ENCODE measurements at regions not wholly inside any gene's neighbourhood (a gene's known extent, or its start where the extent isn't known, plus 50 kb on each side); places are given as distances from the start of the nearest gene placed in this dataset.

- H3K36me3 ChIP-seq (ENCODE audit: control insufficient read depth in 5 of 5, insufficient read depth in 5 of 5, low read length in 5 of 5) = no peaks in the 10 kb centered on the region
- no peak overlapping the region for H3K27ac ChIP-seq (ENCODE audit: low read depth, low read length)
- H3K27me3 ChIP-seq (ENCODE audit: control insufficient read depth in 5 of 5, insufficient read depth in 4 of 5, low read length in 5 of 5) = no peaks in the 10 kb centered on the region
- peaks cover 0 to 9% (median 0%) of the 10 kb centered on the region in 5 donors for H3K4me1 ChIP-seq (ENCODE audit: control insufficient read depth in 5 of 5, insufficient read depth in 5 of 5, low read length in 5 of 5)
- peak overlapping the region in 1 of 5 donors; percentile 36 for H3K4me3 ChIP-seq (ENCODE audit: low read depth in 1 of 5, low read length in 5 of 5)
- no peaks in the 10 kb centered on the region for H3K9me3 ChIP-seq (ENCODE audit: control insufficient read depth in 5 of 5, low read length in 5 of 5)
- no peak overlapping the region for H3K9ac ChIP-seq (ENCODE audit: low read length in 5 of 5)
Measured at GRCh38 chr13:89900104-89900765, 1447.3 kb upstream of the MIR17HG start.

- no peaks in the 10 kb centered on the region for H3K27me3 ChIP-seq (ENCODE audit: control insufficient read depth in 5 of 5, insufficient read depth in 4 of 5, low read length in 5 of 5)
- no peak overlapping the region for H3K4me3 ChIP-seq (ENCODE audit: low read depth in 1 of 5, low read length in 5 of 5)
- no peaks in the 10 kb centered on the region for H3K36me3 ChIP-seq (ENCODE audit: control insufficient read depth in 5 of 5, insufficient read depth in 5 of 5, low read length in 5 of 5)
- no peak overlapping the region for H3K27ac ChIP-seq (ENCODE audit: low read depth, low read length)
- no peak overlapping the region for H3K9ac ChIP-seq (ENCODE audit: low read length in 5 of 5)
- no peaks in the 10 kb centered on the region for H3K9me3 ChIP-seq (ENCODE audit: control insufficient read depth in 5 of 5, low read length in 5 of 5)
- peaks cover 0 to 9% (median 0%) of the 10 kb centered on the region in 5 donors for H3K4me1 ChIP-seq (ENCODE audit: control insufficient read depth in 5 of 5, insufficient read depth in 5 of 5, low read length in 5 of 5)
Measured at GRCh38 chr13:89902223-89902622, 1445.3 kb upstream of the MIR17HG start.

- no peak overlapping the region for H3K9ac ChIP-seq (ENCODE audit: low read length in 5 of 5)
- H3K9me3 ChIP-seq (ENCODE audit: control insufficient read depth in 5 of 5, low read length in 5 of 5) = no peaks in the 10 kb centered on the region
- no peak overlapping the region for H3K27ac ChIP-seq (ENCODE audit: low read depth, low read length)
- no peaks in the 10 kb centered on the region for H3K27me3 ChIP-seq (ENCODE audit: control insufficient read depth in 5 of 5, insufficient read depth in 4 of 5, low read length in 5 of 5)
- H3K4me3 ChIP-seq (ENCODE audit: low read depth in 1 of 5, low read length in 5 of 5) = no peak overlapping the region
- no peaks in the 10 kb centered on the region for H3K36me3 ChIP-seq (ENCODE audit: control insufficient read depth in 5 of 5, insufficient read depth in 5 of 5, low read length in 5 of 5)
- peaks cover 0 to 9% (median 0%) of the 10 kb centered on the region in 5 donors for H3K4me1 ChIP-seq (ENCODE audit: control insufficient read depth in 5 of 5, insufficient read depth in 5 of 5, low read length in 5 of 5)
Measured at GRCh38 chr13:89903115-89903514, 1444.4 kb upstream of the MIR17HG start.

GRCh38 chr13:89910166-89910565 is 1437.3 kb upstream of the MIR17HG start:
- Histone ChIP-seq H3K27ac (ENCODE audit: low read depth, low read length) (no peak overlapping the region), H3K27me3 (ENCODE audit: control insufficient read depth in 5 of 5, insufficient read depth in 4 of 5, low read length in 5 of 5) (no peaks in the 10 kb centered on the region), H3K4me1 (ENCODE audit: control insufficient read depth in 5 of 5, insufficient read depth in 5 of 5, low read length in 5 of 5) (no peaks in the 10 kb centered on the region), H3K9ac (ENCODE audit: low read length in 5 of 5) (no peak overlapping the region), H3K9me3 (ENCODE audit: control insufficient read depth in 5 of 5, low read length in 5 of 5) (no peaks in the 10 kb centered on the region), H3K36me3 (ENCODE audit: control insufficient read depth in 5 of 5, insufficient read depth in 5 of 5, low read length in 5 of 5) (no peaks in the 10 kb centered on the region), H3K4me3 (ENCODE audit: low read depth in 1 of 5, low read length in 5 of 5) (no peak overlapping the region)

- Histone ChIP-seq H3K9ac (ENCODE audit: low read length in 5 of 5) (no peak overlapping the region), H3K27ac (ENCODE audit: low read depth, low read length) (no peak overlapping the region), H3K36me3 (ENCODE audit: control insufficient read depth in 5 of 5, insufficient read depth in 5 of 5, low read length in 5 of 5) (no peaks in the 10 kb centered on the region), H3K9me3 (ENCODE audit: control insufficient read depth in 5 of 5, low read length in 5 of 5) (no peaks in the 10 kb centered on the region), H3K4me3 (ENCODE audit: low read depth in 1 of 5, low read length in 5 of 5) (no peak overlapping the region), H3K4me1 (ENCODE audit: control insufficient read depth in 5 of 5, insufficient read depth in 5 of 5, low read length in 5 of 5) (no peaks in the 10 kb centered on the region), H3K27me3 (ENCODE audit: control insufficient read depth in 5 of 5, insufficient read depth in 4 of 5, low read length in 5 of 5) (no peaks in the 10 kb centered on the region)
Measured at GRCh38 chr13:89916551-89916950, 1430.9 kb upstream of the MIR17HG start.

- no peak overlapping the region for H3K4me3 ChIP-seq (ENCODE audit: low read depth in 1 of 5, low read length in 5 of 5)
- no peaks in the 10 kb centered on the region for H3K4me1 ChIP-seq (ENCODE audit: control insufficient read depth in 5 of 5, insufficient read depth in 5 of 5, low read length in 5 of 5)
- H3K9me3 ChIP-seq (ENCODE audit: control insufficient read depth in 5 of 5, low read length in 5 of 5) = no peaks in the 10 kb centered on the region
- no peak overlapping the region for H3K27ac ChIP-seq (ENCODE audit: low read depth, low read length)
- H3K36me3 ChIP-seq (ENCODE audit: control insufficient read depth in 5 of 5, insufficient read depth in 5 of 5, low read length in 5 of 5) = no peaks in the 10 kb centered on the region
- H3K27me3 ChIP-seq (ENCODE audit: control insufficient read depth in 5 of 5, insufficient read depth in 4 of 5, low read length in 5 of 5) = no peaks in the 10 kb centered on the region
- H3K9ac ChIP-seq (ENCODE audit: low read length in 5 of 5) = no peak overlapping the region
Measured at GRCh38 chr13:89920461-89920860, 1427.0 kb upstream of the MIR17HG start.

- Histone ChIP-seq H3K4me1 (ENCODE audit: control insufficient read depth in 5 of 5, insufficient read depth in 5 of 5, low read length in 5 of 5) (no peaks in the 10 kb centered on the region), H3K36me3 (ENCODE audit: control insufficient read depth in 5 of 5, insufficient read depth in 5 of 5, low read length in 5 of 5) (no peaks in the 10 kb centered on the region), H3K27ac (ENCODE audit: low read depth, low read length) (no peak overlapping the region), H3K9me3 (ENCODE audit: control insufficient read depth in 5 of 5, low read length in 5 of 5) (no peaks in the 10 kb centered on the region), H3K4me3 (ENCODE audit: low read depth in 1 of 5, low read length in 5 of 5) (no peak overlapping the region), H3K27me3 (ENCODE audit: control insufficient read depth in 5 of 5, insufficient read depth in 4 of 5, low read length in 5 of 5) (no peaks in the 10 kb centered on the region), H3K9ac (ENCODE audit: low read length in 5 of 5) (no peak overlapping the region)
Measured at GRCh38 chr13:89923052-89923451, 1424.4 kb upstream of the MIR17HG start.

GRCh38 chr13:89923736-89924135 is 1423.8 kb upstream of the MIR17HG start:
- Histone ChIP-seq H3K4me1 (ENCODE audit: control insufficient read depth in 5 of 5, insufficient read depth in 5 of 5, low read length in 5 of 5) (no peaks in the 10 kb centered on the region), H3K9me3 (ENCODE audit: control insufficient read depth in 5 of 5, low read length in 5 of 5) (no peaks in the 10 kb centered on the region), H3K4me3 (ENCODE audit: low read depth in 1 of 5, low read length in 5 of 5) (no peak overlapping the region), H3K9ac (ENCODE audit: low read length in 5 of 5) (no peak overlapping the region), H3K27ac (ENCODE audit: low read depth, low read length) (no peak overlapping the region), H3K36me3 (ENCODE audit: control insufficient read depth in 5 of 5, insufficient read depth in 5 of 5, low read length in 5 of 5) (no peaks in the 10 kb centered on the region), H3K27me3 (ENCODE audit: control insufficient read depth in 5 of 5, insufficient read depth in 4 of 5, low read length in 5 of 5) (no peaks in the 10 kb centered on the region)

GRCh38 chr13:89925107-89925506 is 1422.4 kb upstream of the MIR17HG start:
- H3K36me3 ChIP-seq (ENCODE audit: control insufficient read depth in 5 of 5, insufficient read depth in 5 of 5, low read length in 5 of 5) = no peaks in the 10 kb centered on the region
- no peaks in the 10 kb centered on the region for H3K4me1 ChIP-seq (ENCODE audit: control insufficient read depth in 5 of 5, insufficient read depth in 5 of 5, low read length in 5 of 5)
- no peaks in the 10 kb centered on the region for H3K27me3 ChIP-seq (ENCODE audit: control insufficient read depth in 5 of 5, insufficient read depth in 4 of 5, low read length in 5 of 5)
- H3K9me3 ChIP-seq (ENCODE audit: control insufficient read depth in 5 of 5, low read length in 5 of 5) = no peaks in the 10 kb centered on the region
- no peak overlapping the region for H3K27ac ChIP-seq (ENCODE audit: low read depth, low read length)
- no peak overlapping the region for H3K4me3 ChIP-seq (ENCODE audit: low read depth in 1 of 5, low read length in 5 of 5)
- H3K9ac ChIP-seq (ENCODE audit: low read length in 5 of 5) = no peak overlapping the region

GRCh38 chr13:89930861-89931260 is 1416.6 kb upstream of the MIR17HG start:
- H3K9ac ChIP-seq (ENCODE audit: low read length in 5 of 5) = no peak overlapping the region
- H3K4me1 ChIP-seq (ENCODE audit: control insufficient read depth in 5 of 5, insufficient read depth in 5 of 5, low read length in 5 of 5) = no peaks in the 10 kb centered on the region
- H3K9me3 ChIP-seq (ENCODE audit: control insufficient read depth in 5 of 5, low read length in 5 of 5) = no peaks in the 10 kb centered on the region
- no peaks in the 10 kb centered on the region for H3K27me3 ChIP-seq (ENCODE audit: control insufficient read depth in 5 of 5, insufficient read depth in 4 of 5, low read length in 5 of 5)
- H3K4me3 ChIP-seq (ENCODE audit: low read depth in 1 of 5, low read length in 5 of 5) = no peak overlapping the region
- H3K36me3 ChIP-seq (ENCODE audit: control insufficient read depth in 5 of 5, insufficient read depth in 5 of 5, low read length in 5 of 5) = no peaks in the 10 kb centered on the region
- H3K27ac ChIP-seq (ENCODE audit: low read depth, low read length) = no peak overlapping the region

Measured in subcutaneous abdominal adipose tissue (tissue), 5 donors.